MM.1S (cell line): ENCODE measurements at regions not wholly inside any gene's neighbourhood (a gene's known extent, or its start where the extent isn't known, plus 50 kb on each side); places are given as distances from the start of the nearest gene placed in this dataset.

Experiments
- DNase-seq: peaks from one replicate; pipeline ENCODE4 v3.0.0-alpha.2; 2015
- H2AFZ ChIP-seq: fragments of 300-600 bp; sonication (generic); 2 replicates; pipeline ENCODE4 v1.6.0; 2016; ENCODE audit warnings: antibody characterized with exemption, low read length
- H3F3A ChIP-seq: fragments of 300-600 bp; sonication (generic); 2 replicates; pipeline ENCODE4 v1.6.1; 2016; ENCODE audit warnings: mild to moderate bottlenecking, antibody characterized with exemption, low read length, moderate library complexity, mixed read lengths; ENCODE audit not compliant: insufficient read depth
- H3K27ac ChIP-seq: fragments of 300-600 bp; sonication (generic); 2 replicates; pipeline ENCODE4 v1.5.1; 2016; ENCODE audit warnings: mild to moderate bottlenecking, low read length
- H3K27me3 ChIP-seq: fragments of 300-600 bp; sonication (generic); replicated peaks from 2 replicates; pipeline ENCODE4 v1.6.0; 2016; ENCODE audit warnings: low read length; ENCODE audit not compliant: insufficient read depth
- H3K36me3 ChIP-seq: fragments of 300-600 bp; sonication (generic); replicated peaks from 2 replicates; pipeline ENCODE4 v1.6.1; 2016; ENCODE audit warnings: mild to moderate bottlenecking, low read length, mixed read lengths; ENCODE audit not compliant: insufficient read depth
- H3K4me1 ChIP-seq: fragments of 300-600 bp; sonication (generic); 2 replicates; pipeline ENCODE4 v1.6.1; 2016; ENCODE audit warnings: low read length, mixed read lengths
- H3K4me2 ChIP-seq: fragments of 300-600 bp; sonication (generic); 2 replicates; pipeline ENCODE4 v1.6.0; 2016; ENCODE audit warnings: low read depth, low read length
- H3K4me3 ChIP-seq: fragments of 300-600 bp; sonication (generic); 2 replicates; pipeline ENCODE4 v1.5.1; 2016; ENCODE audit warnings: low read length, mixed read lengths
- H3K79me2 ChIP-seq: fragments of 300-600 bp; sonication (generic); 2 replicates; pipeline ENCODE4 v1.6.1; 2016; ENCODE audit warnings: mixed run types, low read length, mixed read lengths
- H3K9ac ChIP-seq: fragments of 300-600 bp; sonication (generic); 2 replicates; pipeline ENCODE4 v1.6.1; 2016; ENCODE audit warnings: low read length, mixed read lengths
- H3K9me2 ChIP-seq: fragments of 300-600 bp; sonication (generic); replicated peaks from 2 replicates; pipeline ENCODE4 v1.6.1; 2016; ENCODE audit warnings: mild to moderate bottlenecking, low read length, mixed read lengths; ENCODE audit not compliant: insufficient read depth
- H3K9me3 ChIP-seq: fragments of 300-600 bp; sonication (generic); replicated peaks from 2 replicates; pipeline ENCODE4 v1.6.1; 2016; ENCODE audit warnings: mild to moderate bottlenecking, low read length, mixed read lengths; ENCODE audit not compliant: insufficient read depth
- H4K20me1 ChIP-seq: fragments of 300-600 bp; sonication (generic); 2 replicates; pipeline ENCODE4 v1.6.1; 2016; ENCODE audit warnings: mild to moderate bottlenecking, low read length, moderate library complexity, mixed read lengths; ENCODE audit not compliant: insufficient read depth
- EZH2 ChIP-seq: fragments of 300-600 bp; sonication (generic); optimal IDR thresholded peaks from 2 replicates; pipeline ENCODE3; 2017; ENCODE audit warnings: low read depth, mild to moderate bottlenecking, antibody characterized with exemption, low read length, mixed read lengths
- EZH2phosphoT487 ChIP-seq: fragments of 300-600 bp; sonication (generic); IDR thresholded peaks from 2 replicates; pipeline ENCODE4 v1.6.1; 2018; ENCODE audit warnings: antibody characterized with exemption, low read length
- TF ChIP-seq, protein P1 (sequence below): fragments of 300-600 bp; sonication (generic); IDR thresholded peaks from 2 replicates; pipeline ENCODE4 v1.5.1; 2016; ENCODE audit warnings: antibody characterized with exemption, low read length, mixed read lengths

DNA sequence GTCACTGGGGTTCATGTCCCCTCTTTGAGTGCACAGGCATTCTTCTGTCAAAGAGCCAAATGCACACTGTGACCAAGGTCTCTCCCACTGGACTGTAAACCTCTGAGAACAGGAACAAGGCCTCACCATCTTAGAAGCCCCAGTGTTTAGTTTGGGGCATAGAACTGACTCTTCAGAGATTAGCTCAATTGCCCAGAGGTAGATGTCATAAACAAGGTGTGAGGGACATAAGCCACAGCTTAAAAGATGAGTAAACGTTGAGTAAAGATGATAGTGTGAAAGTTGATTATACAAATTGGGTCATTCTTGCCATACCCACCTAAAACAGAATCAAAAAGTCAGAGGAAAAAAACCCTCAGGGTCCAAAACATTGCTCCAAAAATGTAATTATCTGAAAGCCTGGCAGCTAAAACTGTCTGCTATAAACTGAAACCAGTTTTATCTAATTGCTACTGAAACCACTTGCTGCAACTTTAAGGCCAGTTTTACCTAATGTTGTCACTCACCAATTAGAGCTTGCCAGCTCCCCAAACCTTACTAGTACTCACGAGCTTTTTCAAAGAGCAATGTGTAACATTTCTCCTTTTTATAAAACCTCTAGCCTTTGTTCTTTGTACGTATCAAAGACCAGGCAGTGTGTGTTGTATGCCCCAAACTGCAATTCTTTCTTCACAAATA lies 415.2 kb downstream of the RAP2B start:
- Histone ChIP-seq H3K9ac (peak overlapping the region; percentile 5; the same call in 1 of the 2 replicates), H3K4me2 (peak overlapping the region; percentile 35), H4K20me1 (no peaks in the 10 kb centered on the region), H3K27ac (peak overlapping the region; percentile 25; the same call in 1 of the 2 replicates), H3F3A (no peaks in the 10 kb centered on the region), H3K36me3 (no peaks in the 10 kb centered on the region), H3K27me3 (no peaks in the 10 kb centered on the region), H3K4me3 (no peak overlapping the region; the same call in 1 of the 2 replicates), H3K4me1 (peaks cover 18% of the 10 kb centered on the region), H3K9me3 (no peaks in the 10 kb centered on the region), H2AFZ (peak overlapping the region; percentile 94), H3K79me2 (no peaks in the 10 kb centered on the region), H3K9me2 (no peaks in the 10 kb centered on the region)
- peak; percentile 56 for DNase-seq
- TF ChIP-seq EZH2, result no peak
- TF ChIP-seq, protein P1, sequence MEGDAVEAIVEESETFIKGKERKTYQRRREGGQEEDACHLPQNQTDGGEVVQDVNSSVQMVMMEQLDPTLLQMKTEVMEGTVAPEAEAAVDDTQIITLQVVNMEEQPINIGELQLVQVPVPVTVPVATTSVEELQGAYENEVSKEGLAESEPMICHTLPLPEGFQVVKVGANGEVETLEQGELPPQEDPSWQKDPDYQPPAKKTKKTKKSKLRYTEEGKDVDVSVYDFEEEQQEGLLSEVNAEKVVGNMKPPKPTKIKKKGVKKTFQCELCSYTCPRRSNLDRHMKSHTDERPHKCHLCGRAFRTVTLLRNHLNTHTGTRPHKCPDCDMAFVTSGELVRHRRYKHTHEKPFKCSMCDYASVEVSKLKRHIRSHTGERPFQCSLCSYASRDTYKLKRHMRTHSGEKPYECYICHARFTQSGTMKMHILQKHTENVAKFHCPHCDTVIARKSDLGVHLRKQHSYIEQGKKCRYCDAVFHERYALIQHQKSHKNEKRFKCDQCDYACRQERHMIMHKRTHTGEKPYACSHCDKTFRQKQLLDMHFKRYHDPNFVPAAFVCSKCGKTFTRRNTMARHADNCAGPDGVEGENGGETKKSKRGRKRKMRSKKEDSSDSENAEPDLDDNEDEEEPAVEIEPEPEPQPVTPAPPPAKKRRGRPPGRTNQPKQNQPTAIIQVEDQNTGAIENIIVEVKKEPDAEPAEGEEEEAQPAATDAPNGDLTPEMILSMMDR, result no peak

DNA sequence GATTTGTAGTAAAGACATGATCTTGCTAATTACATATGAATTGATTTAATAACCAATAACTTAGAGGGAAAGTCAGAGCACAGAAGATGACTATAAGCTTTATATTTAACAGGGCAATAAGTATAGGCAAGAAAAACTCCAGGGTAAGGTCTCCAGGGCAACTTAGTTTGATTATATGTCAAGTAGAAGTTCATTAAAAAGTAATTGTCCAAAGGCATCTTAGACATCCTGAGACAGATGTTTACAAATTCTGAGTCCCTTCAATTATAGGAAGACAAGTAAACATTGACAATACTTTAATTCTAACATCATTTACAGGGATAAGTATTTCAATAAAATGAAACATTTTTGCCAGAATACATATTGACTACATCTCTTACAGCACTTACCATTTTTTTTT lies 416.0 kb downstream of the RAP2B start:
- H3K4me1 ChIP-seq, result peaks cover 18% of the 10 kb centered on the region
- no peaks in the 10 kb centered on the region for H3K36me3 ChIP-seq
- no peaks in the 10 kb centered on the region for H3K27me3 ChIP-seq
- peak overlapping the region; percentile 35; the same call in 1 of the 2 replicates for H3K4me2 ChIP-seq
- H3K27ac ChIP-seq, result no peak overlapping the region
- no peak for DNase-seq
- no peak overlapping the region for H3K9ac ChIP-seq
- no peaks in the 10 kb centered on the region for H3K9me2 ChIP-seq
- H2AFZ ChIP-seq, result peak overlapping the region; percentile 94; the same call in 1 of the 2 replicates
- H3F3A ChIP-seq, result no peaks in the 10 kb centered on the region
- H4K20me1 ChIP-seq, result no peaks in the 10 kb centered on the region
- H3K9me3 ChIP-seq, result no peaks in the 10 kb centered on the region
- TF ChIP-seq, protein P1, result no peak
- TF ChIP-seq EZH2 (no peak), EZH2phosphoT487 (no peak)
- H3K4me3 ChIP-seq, result no peak overlapping the region
- H3K79me2 ChIP-seq, result no peaks in the 10 kb centered on the region

DNA sequence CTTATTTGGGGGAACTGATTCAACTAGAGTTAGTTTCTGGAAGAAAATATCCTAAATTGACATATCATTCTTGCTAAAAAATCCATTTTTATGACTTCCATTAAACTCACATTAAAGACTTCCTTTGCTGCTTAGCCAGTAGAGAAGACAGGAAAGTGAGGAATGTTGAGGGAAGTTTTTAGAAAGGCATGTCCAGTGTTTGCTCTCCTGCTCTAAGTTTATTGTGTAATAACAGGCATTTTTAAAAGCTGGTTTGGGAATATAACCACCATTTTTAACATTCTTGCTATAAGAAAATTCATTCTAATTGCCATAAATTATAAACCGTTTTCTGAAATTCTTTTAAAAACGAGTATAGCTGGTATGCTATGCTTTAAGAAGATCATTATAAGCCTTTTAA lies 428.0 kb downstream of the RAP2B start:
- Histone ChIP-seq H3K27ac (no peak overlapping the region), H3K79me2 (no peaks in the 10 kb centered on the region), H3K4me3 (no peak overlapping the region), H3K4me2 (no peak overlapping the region), H3K9me2 (no peaks in the 10 kb centered on the region), H4K20me1 (no peaks in the 10 kb centered on the region), H3K27me3 (no peaks in the 10 kb centered on the region), H3F3A (no peaks in the 10 kb centered on the region), H3K9me3 (no peaks in the 10 kb centered on the region), H2AFZ (no peak overlapping the region), H3K4me1 (no peaks in the 10 kb centered on the region), H3K9ac (no peak overlapping the region), H3K36me3 (no peaks in the 10 kb centered on the region)
- TF ChIP-seq EZH2phosphoT487 (no peak), EZH2 (no peak)
- TF ChIP-seq, protein P1, result no peak
- no peak for DNase-seq
